ENCODE measurements at regions not wholly inside any gene's neighbourhood (a gene's known extent, or its start where the extent isn't known, plus 50 kb on each side); places are given as distances from the start of the nearest gene placed in this dataset.

DNA sequence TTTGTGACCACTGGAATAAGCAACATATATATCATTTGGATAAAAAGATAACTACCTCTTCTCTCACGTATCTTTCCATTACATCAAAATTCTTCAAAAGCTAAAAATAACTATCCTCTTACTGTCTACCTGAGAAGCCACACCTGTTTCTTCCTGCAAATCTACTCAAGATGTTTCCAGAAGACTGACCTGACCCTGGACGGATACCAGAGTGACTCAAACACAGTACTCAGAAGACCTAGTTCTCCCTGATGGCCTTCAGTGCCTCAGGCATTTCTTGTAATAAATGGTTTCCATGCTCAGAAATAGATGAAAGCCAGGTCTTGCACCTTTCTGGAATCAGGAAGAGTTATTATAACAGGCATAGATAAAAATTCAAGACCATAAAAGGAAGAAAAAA is 245.9 kb upstream of the PIK3R1 start:
- TF ChIP-seq, protein P1, sequence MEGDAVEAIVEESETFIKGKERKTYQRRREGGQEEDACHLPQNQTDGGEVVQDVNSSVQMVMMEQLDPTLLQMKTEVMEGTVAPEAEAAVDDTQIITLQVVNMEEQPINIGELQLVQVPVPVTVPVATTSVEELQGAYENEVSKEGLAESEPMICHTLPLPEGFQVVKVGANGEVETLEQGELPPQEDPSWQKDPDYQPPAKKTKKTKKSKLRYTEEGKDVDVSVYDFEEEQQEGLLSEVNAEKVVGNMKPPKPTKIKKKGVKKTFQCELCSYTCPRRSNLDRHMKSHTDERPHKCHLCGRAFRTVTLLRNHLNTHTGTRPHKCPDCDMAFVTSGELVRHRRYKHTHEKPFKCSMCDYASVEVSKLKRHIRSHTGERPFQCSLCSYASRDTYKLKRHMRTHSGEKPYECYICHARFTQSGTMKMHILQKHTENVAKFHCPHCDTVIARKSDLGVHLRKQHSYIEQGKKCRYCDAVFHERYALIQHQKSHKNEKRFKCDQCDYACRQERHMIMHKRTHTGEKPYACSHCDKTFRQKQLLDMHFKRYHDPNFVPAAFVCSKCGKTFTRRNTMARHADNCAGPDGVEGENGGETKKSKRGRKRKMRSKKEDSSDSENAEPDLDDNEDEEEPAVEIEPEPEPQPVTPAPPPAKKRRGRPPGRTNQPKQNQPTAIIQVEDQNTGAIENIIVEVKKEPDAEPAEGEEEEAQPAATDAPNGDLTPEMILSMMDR (IDR thresholded peaks at IDR 0.05) = no peak
- TF ChIP-seq TEAD4 (IDR thresholded peaks at IDR 0.05; ENCODE audit: borderline replicate concordance, insufficient read depth) (no peak), RAD21 (IDR thresholded peaks at IDR 0.05; ENCODE audit: low read length) (no peak), RCOR1 (IDR thresholded peaks at IDR 0.05; ENCODE audit: low read length) (no peak)
- TF ChIP-seq, protein P2, sequence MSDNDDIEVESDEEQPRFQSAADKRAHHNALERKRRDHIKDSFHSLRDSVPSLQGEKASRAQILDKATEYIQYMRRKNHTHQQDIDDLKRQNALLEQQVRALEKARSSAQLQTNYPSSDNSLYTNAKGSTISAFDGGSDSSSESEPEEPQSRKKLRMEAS (IDR thresholded peaks at IDR 0.05; ENCODE audit: low read depth) = no peak
